Fibroblast of mammary gland (primary cell): ENCODE measurements at regions not wholly inside any gene's neighbourhood (a gene's known extent, or its start where the extent isn't known, plus 50 kb on each side); places are given as distances from the start of the nearest gene placed in this dataset.

Experiments
- DNase-seq: peaks from one replicate; pipeline ENCODE4 v3.0.0-alpha.2; 2010; ENCODE audit warnings: low read depth
- H3K4me3 ChIP-seq: 2 replicates; pipeline ENCODE4 v1.5.1; 2011; ENCODE audit warnings: low read depth, mild to moderate bottlenecking, low read length, moderate library complexity; ENCODE audit not compliant: control insufficient read depth
- CTCF ChIP-seq: conservative IDR thresholded peaks from 2 replicates; pipeline ENCODE4 v1.5.1; 2011; ENCODE audit warnings: low read depth, low read length, inconsistent platforms; ENCODE audit not compliant: control insufficient read depth, insufficient read depth

- TF ChIP-seq CTCF: no peak
- no peak overlapping the region for H3K4me3 ChIP-seq
- no peak for DNase-seq
These were observed 78.1 kb upstream of the CDK20 start for GRCh38 chr9:88052321-88052965.

- no peak overlapping the region for H3K4me3 ChIP-seq
- no peak for TF ChIP-seq CTCF
- DNase-seq: no peak
These were observed 76.8 kb upstream of the CDK20 start for GRCh38 chr9:88051138-88051537.

GRCh38 chr9:88049677-88050307, 75.5 kb upstream of the CDK20 start:
- DNase-seq: no peak
- H3K4me3 ChIP-seq: no peak overlapping the region
- no peak for TF ChIP-seq CTCF

GRCh38 chr9:88046542-88046941, 72.2 kb upstream of the CDK20 start:
- no peak for TF ChIP-seq CTCF
- DNase-seq: no peak
- H3K4me3 ChIP-seq: no peak overlapping the region

GRCh38 chr9:88045686-88046085, 71.4 kb upstream of the CDK20 start:
- no peak for TF ChIP-seq CTCF
- no peak for DNase-seq
- no peak overlapping the region for H3K4me3 ChIP-seq

- DNase-seq: no peak
- no peak for TF ChIP-seq CTCF
- H3K4me3 ChIP-seq: no peak overlapping the region
These were observed 69.9 kb upstream of the CDK20 start for GRCh38 chr9:88044200-88044599.
